SK-N-SH treated with all-trans-retinoic acid at 6 μM for 48 hours (cell line): ENCODE measurements at regions not wholly inside any gene's neighbourhood (a gene's known extent, or its start where the extent isn't known, plus 50 kb on each side); places are given as distances from the start of the nearest gene placed in this dataset.
A peak's percentile ranks its signal among the peaks of the same experiment; 100 is the strongest.

ENCODE experiments used
- ATAC-seq: fragments of 200-7000 bp; cut with Tn5 transposase; 3 replicates; pipeline ENCODE4 v1.9.1; 2020; ENCODE audit warnings: mild to moderate bottlenecking, moderate library complexity
- BACH2 ChIP-seq: fragments of 250-450 bp; sonication (Bioruptor Pico); IDR thresholded peaks from 2 replicates; pipeline ENCODE4 v1.9.0; 2021; ENCODE audit warnings: mild to moderate bottlenecking, borderline replicate concordance
- CSDC2 ChIP-seq: fragments of 250-450 bp; sonication (Bioruptor Pico); IDR thresholded peaks from 2 replicates; pipeline ENCODE4 v1.5.0; 2020; ENCODE audit warnings: mild to moderate bottlenecking, moderate library complexity
- ESRRG ChIP-seq: fragments of 250-450 bp; sonication (Bioruptor Pico); IDR thresholded peaks from 2 replicates; pipeline ENCODE4 v1.6.1; 2021; ENCODE audit warnings: mild to moderate bottlenecking
- GLIS3 ChIP-seq: fragments of 250-450 bp; sonication (Bioruptor Pico); IDR thresholded peaks from 2 replicates; pipeline ENCODE4 v1.5.0; 2020; ENCODE audit warnings: mild to moderate bottlenecking, moderate library complexity
- ISL1 ChIP-seq: fragments of 250-450 bp; sonication (Bioruptor Pico); IDR thresholded peaks from 2 replicates; pipeline ENCODE4 v2.1.2; 2022; ENCODE audit warnings: mild to moderate bottlenecking, moderate library complexity
- OSR1 ChIP-seq: fragments of 250-450 bp; sonication (Bioruptor Pico); IDR thresholded peaks from 2 replicates; pipeline ENCODE4 v1.8.0; 2022; ENCODE audit warnings: moderate library complexity, mild to moderate bottlenecking, inconsistent platforms
- PPARA ChIP-seq: fragments of 250-450 bp; sonication (Bioruptor Pico); IDR thresholded peaks from 2 replicates; pipeline ENCODE4 v1.5.0; 2020; ENCODE audit warnings: mild to moderate bottlenecking, borderline replicate concordance
- SNAI2 ChIP-seq: fragments of 250-450 bp; sonication (Bioruptor Pico); IDR thresholded peaks from 2 replicates; pipeline ENCODE4 v1.5.0; 2020; ENCODE audit warnings: mild to moderate bottlenecking, moderate library complexity
- TCF4 ChIP-seq: fragments of 250-450 bp; sonication (Bioruptor Pico); IDR thresholded peaks from 2 replicates; pipeline ENCODE4 v1.8.0; 2021; ENCODE audit warnings: mild to moderate bottlenecking, moderate library complexity, borderline replicate concordance
- TOX ChIP-seq: fragments of 250-450 bp; sonication (Bioruptor Pico); IDR thresholded peaks from 2 replicates; pipeline ENCODE4 v1.8.0; 2021; ENCODE audit warnings: mild to moderate bottlenecking, moderate library complexity, borderline replicate concordance
- ZC3H10 ChIP-seq: fragments of 250-450 bp; sonication (Bioruptor Pico); IDR thresholded peaks from 2 replicates; pipeline ENCODE4 v1.5.1; 2021; ENCODE audit warnings: mild to moderate bottlenecking, moderate library complexity
- ZFP3 ChIP-seq: fragments of 250-450 bp; sonication (Bioruptor Pico); IDR thresholded peaks from 2 replicates; pipeline ENCODE4 v1.5.0; 2020; ENCODE audit warnings: mild to moderate bottlenecking, moderate library complexity
- ZFP30 ChIP-seq: fragments of 450-650 bp; formaldehyde crosslinking; IDR thresholded peaks from 2 replicates; pipeline ENCODE4 v1.5.0; 2022; ENCODE audit warnings: mild to moderate bottlenecking, moderate library complexity
- ZNF70 ChIP-seq: fragments of 450-650 bp; formaldehyde crosslinking; IDR thresholded peaks from 2 replicates; pipeline ENCODE4 v1.5.0; 2020; ENCODE audit warnings: mild to moderate bottlenecking, moderate library complexity
- ZNF8 ChIP-seq: fragments of 450-650 bp; formaldehyde crosslinking; IDR thresholded peaks from 2 replicates; pipeline ENCODE4 v1.5.0; 2020; ENCODE audit warnings: mild to moderate bottlenecking, moderate library complexity
- TF ChIP-seq, protein P1 (sequence below): fragments of 250-450 bp; sonication (Bioruptor Pico); IDR thresholded peaks from 2 replicates; pipeline ENCODE4 v1.5.1; 2021; ENCODE audit warnings: mild to moderate bottlenecking, moderate library complexity
- TF ChIP-seq, protein P2 (sequence below): fragments of 250-450 bp; sonication (Bioruptor Pico); IDR thresholded peaks from 2 replicates; pipeline ENCODE4 v1.8.0; 2021; ENCODE audit warnings: low read depth, mild to moderate bottlenecking, moderate library complexity, borderline replicate concordance
- TF ChIP-seq, protein P3 (sequence below): fragments of 250-450 bp; sonication (Bioruptor Pico); IDR thresholded peaks from 2 replicates; pipeline ENCODE4 v1.5.1; 2020; ENCODE audit warnings: low read depth, mild to moderate bottlenecking, moderate library complexity
- TF ChIP-seq, protein P4 (sequence below): fragments of 250-450 bp; sonication (Bioruptor Pico); IDR thresholded peaks from 2 replicates; pipeline ENCODE4 v1.5.0; 2020; ENCODE audit warnings: mild to moderate bottlenecking, moderate library complexity

DNA sequence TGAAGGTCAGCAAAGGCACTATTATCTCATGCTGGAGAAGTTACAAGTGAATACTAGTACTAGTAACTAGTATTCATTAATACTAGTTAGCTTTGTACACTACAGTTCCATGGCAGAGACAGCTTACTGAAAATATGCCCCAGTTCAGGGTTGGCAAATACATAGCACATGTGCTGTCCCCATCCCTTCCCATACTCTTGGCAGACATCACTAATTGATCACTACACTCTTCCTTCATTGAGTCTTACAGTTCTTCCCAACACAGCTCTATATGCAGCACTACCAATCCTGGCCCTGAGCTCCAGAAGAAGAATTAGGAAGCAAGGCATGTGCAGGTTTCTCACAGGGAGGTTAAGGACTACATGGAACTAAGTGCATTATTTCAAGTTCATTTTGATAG, 168.3 kb upstream of the EEA1 start:
- TF ChIP-seq, protein P1, sequence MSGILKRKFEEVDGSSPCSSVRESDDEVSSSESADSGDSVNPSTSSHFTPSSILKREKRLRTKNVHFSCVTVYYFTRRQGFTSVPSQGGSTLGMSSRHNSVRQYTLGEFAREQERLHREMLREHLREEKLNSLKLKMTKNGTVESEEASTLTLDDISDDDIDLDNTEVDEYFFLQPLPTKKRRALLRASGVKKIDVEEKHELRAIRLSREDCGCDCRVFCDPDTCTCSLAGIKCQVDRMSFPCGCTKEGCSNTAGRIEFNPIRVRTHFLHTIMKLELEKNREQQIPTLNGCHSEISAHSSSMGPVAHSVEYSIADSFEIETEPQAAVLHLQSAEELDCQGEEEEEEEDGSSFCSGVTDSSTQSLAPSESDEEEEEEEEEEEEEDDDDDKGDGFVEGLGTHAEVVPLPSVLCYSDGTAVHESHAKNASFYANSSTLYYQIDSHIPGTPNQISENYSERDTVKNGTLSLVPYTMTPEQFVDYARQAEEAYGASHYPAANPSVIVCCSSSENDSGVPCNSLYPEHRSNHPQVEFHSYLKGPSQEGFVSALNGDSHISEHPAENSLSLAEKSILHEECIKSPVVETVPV, result no peak
- no peak for TF ChIP-seq TOX (CRISPR knock-in tag)
- TF ChIP-seq ISL1 (CRISPR knock-in tag), result no peak
- TF ChIP-seq ZC3H10 (CRISPR knock-in tag), result no peak
- TF ChIP-seq ZNF70 (CRISPR knock-in tag), result no peak
- no peak for TF ChIP-seq PPARA (CRISPR knock-in tag)
- no peak for ATAC-seq

DNA sequence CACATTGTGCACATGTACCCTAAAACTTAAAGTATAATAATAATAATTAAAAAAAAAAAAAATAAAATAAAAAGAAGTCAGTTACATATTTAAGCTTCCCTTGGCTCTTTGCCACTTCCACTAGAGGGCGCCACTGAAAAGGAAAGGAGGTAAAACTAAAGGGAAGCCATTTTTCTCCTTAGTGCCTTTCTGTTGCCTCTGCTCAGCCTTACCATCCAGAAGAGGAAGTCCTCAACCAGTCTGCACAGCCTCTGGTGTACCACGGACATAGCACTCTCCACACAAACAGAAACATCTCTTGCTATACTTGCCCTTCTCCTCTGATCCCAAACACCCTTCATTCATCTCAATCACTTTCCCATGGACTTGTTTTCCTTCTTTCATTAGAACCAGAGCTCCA, 169.0 kb upstream of the EEA1 start:
- no peak for ATAC-seq
- TF ChIP-seq, protein P2, sequence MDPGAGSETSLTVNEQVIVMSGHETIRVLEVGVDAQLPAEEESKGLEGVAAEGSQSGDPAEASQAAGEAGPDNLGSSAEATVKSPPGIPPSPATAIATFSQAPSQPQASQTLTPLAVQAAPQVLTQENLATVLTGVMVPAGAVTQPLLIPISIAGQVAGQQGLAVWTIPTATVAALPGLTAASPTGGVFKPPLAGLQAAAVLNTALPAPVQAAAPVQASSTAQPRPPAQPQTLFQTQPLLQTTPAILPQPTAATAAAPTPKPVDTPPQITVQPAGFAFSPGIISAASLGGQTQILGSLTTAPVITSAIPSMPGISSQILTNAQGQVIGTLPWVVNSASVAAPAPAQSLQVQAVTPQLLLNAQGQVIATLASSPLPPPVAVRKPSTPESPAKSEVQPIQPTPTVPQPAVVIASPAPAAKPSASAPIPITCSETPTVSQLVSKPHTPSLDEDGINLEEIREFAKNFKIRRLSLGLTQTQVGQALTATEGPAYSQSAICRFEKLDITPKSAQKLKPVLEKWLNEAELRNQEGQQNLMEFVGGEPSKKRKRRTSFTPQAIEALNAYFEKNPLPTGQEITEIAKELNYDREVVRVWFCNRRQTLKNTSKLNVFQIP, result no peak
- TF ChIP-seq, protein P3, sequence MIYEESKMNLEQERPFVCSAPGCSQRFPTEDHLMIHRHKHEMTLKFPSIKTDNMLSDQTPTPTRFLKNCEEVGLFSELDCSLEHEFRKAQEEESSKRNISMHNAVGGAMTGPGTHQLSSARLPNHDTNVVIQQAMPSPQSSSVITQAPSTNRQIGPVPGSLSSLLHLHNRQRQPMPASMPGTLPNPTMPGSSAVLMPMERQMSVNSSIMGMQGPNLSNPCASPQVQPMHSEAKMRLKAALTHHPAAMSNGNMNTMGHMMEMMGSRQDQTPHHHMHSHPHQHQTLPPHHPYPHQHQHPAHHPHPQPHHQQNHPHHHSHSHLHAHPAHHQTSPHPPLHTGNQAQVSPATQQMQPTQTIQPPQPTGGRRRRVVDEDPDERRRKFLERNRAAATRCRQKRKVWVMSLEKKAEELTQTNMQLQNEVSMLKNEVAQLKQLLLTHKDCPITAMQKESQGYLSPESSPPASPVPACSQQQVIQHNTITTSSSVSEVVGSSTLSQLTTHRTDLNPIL (CRISPR knock-in tag), result no peak
- TF ChIP-seq CSDC2 (CRISPR knock-in tag) (no peak), ESRRG (CRISPR knock-in tag) (no peak), OSR1 (no peak), ZFP3 (no peak), BACH2 (CRISPR knock-in tag) (no peak), SNAI2 (CRISPR knock-in tag) (no peak), GLIS3 (CRISPR knock-in tag) (no peak)
- TF ChIP-seq, protein P4, sequence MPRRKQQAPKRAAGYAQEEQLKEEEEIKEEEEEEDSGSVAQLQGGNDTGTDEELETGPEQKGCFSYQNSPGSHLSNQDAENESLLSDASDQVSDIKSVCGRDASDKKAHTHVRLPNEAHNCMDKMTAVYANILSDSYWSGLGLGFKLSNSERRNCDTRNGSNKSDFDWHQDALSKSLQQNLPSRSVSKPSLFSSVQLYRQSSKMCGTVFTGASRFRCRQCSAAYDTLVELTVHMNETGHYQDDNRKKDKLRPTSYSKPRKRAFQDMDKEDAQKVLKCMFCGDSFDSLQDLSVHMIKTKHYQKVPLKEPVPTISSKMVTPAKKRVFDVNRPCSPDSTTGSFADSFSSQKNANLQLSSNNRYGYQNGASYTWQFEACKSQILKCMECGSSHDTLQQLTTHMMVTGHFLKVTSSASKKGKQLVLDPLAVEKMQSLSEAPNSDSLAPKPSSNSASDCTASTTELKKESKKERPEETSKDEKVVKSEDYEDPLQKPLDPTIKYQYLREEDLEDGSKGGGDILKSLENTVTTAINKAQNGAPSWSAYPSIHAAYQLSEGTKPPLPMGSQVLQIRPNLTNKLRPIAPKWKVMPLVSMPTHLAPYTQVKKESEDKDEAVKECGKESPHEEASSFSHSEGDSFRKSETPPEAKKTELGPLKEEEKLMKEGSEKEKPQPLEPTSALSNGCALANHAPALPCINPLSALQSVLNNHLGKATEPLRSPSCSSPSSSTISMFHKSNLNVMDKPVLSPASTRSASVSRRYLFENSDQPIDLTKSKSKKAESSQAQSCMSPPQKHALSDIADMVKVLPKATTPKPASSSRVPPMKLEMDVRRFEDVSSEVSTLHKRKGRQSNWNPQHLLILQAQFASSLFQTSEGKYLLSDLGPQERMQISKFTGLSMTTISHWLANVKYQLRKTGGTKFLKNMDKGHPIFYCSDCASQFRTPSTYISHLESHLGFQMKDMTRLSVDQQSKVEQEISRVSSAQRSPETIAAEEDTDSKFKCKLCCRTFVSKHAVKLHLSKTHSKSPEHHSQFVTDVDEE (CRISPR knock-in tag), result no peak

DNA sequence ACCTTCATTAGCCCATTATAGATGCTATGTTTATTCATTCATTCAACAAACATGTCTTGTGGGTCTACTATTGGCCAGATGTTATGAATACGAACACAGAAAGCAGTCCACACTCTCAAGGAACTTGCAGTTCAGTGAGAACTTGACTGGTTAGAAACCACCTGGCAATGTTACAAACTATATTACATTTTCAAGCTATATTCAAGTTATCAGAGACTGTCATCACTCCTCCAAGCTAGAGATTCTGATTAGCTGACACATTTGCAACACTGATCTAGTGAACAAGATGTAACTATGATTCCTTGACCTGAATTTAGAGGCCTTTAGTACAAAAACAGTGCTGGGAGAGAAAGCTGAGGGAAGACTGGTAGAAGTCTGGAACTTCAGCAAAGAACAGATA, 170.7 kb upstream of the EEA1 start:
- ATAC-seq, result peak; percentile 13; the same call in 1 of the 3 replicates
- no peak for TF ChIP-seq ZNF8
- TF ChIP-seq ZC3H10 (CRISPR knock-in tag), result no peak
- no peak for TF ChIP-seq ISL1 (CRISPR knock-in tag)
- TF ChIP-seq ZFP30, result no peak
- TF ChIP-seq CSDC2 (CRISPR knock-in tag), result no peak
- TF ChIP-seq, protein P1, result no peak

DNA sequence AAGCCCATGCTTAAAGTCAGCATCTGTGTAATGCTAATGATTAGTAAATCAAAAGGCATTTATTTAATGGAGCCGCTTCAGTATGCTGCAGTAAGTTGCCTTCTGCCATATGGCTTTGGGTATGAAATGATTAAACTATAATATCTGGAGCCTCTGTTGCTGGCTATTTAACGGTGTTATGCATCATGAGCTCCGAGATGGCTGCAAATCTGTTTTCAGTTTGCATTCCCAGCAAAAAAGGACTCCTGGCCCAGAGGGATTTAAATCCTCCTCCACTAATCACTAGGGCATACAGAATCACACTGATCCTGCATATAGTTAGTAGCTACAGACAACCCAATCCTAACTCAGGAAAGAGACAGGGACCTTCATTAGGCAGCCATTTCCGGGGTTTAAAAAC, 171.5 kb upstream of the EEA1 start:
- TF ChIP-seq, protein P1, result no peak
- 0 out of 2 replicates have a peak, but pooled peaks have one; percentile 36 for TF ChIP-seq ZNF70 (CRISPR knock-in tag)
- peak; percentile 82 for TF ChIP-seq TCF4
- peak; percentile 89 for ATAC-seq
